BLaER1 treated with 17β-estradiol and CSF1 and Interleukin-3, amounts not matched to agents 10 nM and 100 nM (cell line): ENCODE measurements at regions not wholly inside any gene's neighbourhood (a gene's known extent, or its start where the extent isn't known, plus 50 kb on each side); places are given as distances from the start of the nearest gene placed in this dataset.

Experiments
- H3K27ac ChIP-seq, 11 experiments: shearing (Covaris generic); formaldehyde crosslinking; 2 replicates each; pipeline ENCODE4 v1.8.1; 2022
- H3K27me3 ChIP-seq, 11 experiments: shearing (Covaris generic); formaldehyde crosslinking; 2 replicates each; pipeline ENCODE4 v1.8.1; 2022
- H3K36me3 ChIP-seq, 11 experiments: shearing (Covaris generic); formaldehyde crosslinking; 2 replicates each; pipeline ENCODE4 v1.8.1; 2022
- H3K4me1 ChIP-seq, 10 experiments: shearing (Covaris generic); formaldehyde crosslinking; 2 replicates each; pipeline ENCODE4 v1.8.1; 2022
- H3K4me2 ChIP-seq, 11 experiments: shearing (Covaris generic); formaldehyde crosslinking; 2 replicates each; pipeline ENCODE4 v1.8.1; 2022
- H3K4me3 ChIP-seq, 10 experiments: shearing (Covaris generic); formaldehyde crosslinking; 2 replicates each; pipeline ENCODE4 v1.8.1; 2022
- H3K9ac ChIP-seq, 11 experiments: shearing (Covaris generic); formaldehyde crosslinking; 2 replicates each; pipeline ENCODE4 v1.8.1; 2022
- H3K9me3 ChIP-seq, 11 experiments: shearing (Covaris generic); formaldehyde crosslinking; replicated peaks in 1 of 11; 2 replicates each; pipeline ENCODE4 v1.8.1; 2022
- H4K20me1 ChIP-seq, 11 experiments: shearing (Covaris generic); formaldehyde crosslinking; 2 replicates each; pipeline ENCODE4 v1.8.1; 2022
- Cebpa-rat ChIP-seq, 11 experiments: shearing (Covaris generic); IDR thresholded peaks; 2 replicates each; pipeline ENCODE4 v1.8.1; 2022

GRCh38 chr18:7436166-7436565, 130.9 kb upstream of the PTPRM start:
- peaks cover 0 to 21% (median 6%) of the 10 kb centered on the region in 10 experiments; a peak in 11 of 20 replicates for H3K4me1 ChIP-seq
- H3K9me3 ChIP-seq = no peaks in the 10 kb centered on the region
- TF ChIP-seq Cebpa-rat (IDR thresholded peaks at IDR 0.05) = no peak
- no peaks in the 10 kb centered on the region for H3K36me3 ChIP-seq
- no peaks in the 10 kb centered on the region for H4K20me1 ChIP-seq
- no peak overlapping the region for H3K27ac ChIP-seq
- H3K9ac ChIP-seq = no peak overlapping the region
- peak overlapping the region in 6 of 11 experiments; percentile 1 to 28 (median 16); a peak in 5 of 22 replicates for H3K4me2 ChIP-seq
- no peaks in the 10 kb centered on the region for H3K27me3 ChIP-seq
- H3K4me3 ChIP-seq = no peak overlapping the region

- no peak for TF ChIP-seq Cebpa-rat (IDR thresholded peaks at IDR 0.05)
- Histone ChIP-seq H3K9me3 (no peaks in the 10 kb centered on the region), H3K27me3 (no peaks in the 10 kb centered on the region), H3K9ac (no peak overlapping the region), H3K4me3 (no peak overlapping the region), H3K4me2 (no peak overlapping the region), H4K20me1 (no peaks in the 10 kb centered on the region), H3K4me1 (peaks cover 0 to 13% (median 0%) of the 10 kb centered on the region in 10 experiments; a peak in 7 of 20 replicates), H3K36me3 (no peaks in the 10 kb centered on the region), H3K27ac (no peak overlapping the region)
These were observed 129.2 kb upstream of the PTPRM start for GRCh38 chr18:7437870-7438269.

DNA sequence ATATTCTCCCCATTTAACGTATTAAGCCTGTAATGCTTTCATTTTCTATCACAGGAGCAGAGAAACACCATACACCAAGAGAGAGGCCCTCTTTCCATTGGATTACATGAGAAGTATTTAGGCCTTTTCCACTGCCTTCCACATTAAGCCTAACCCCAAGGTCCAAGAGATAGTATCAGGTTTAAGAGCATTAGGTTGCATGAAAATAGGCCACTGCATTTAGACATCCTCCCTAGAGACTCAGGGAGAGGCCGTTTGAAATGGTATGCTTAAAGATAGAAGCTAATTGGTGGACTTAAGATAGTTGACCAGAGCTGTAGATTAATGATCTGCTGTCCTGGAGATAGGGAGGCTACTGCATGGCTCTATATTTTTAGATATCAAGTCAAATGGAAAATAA, 128.5 kb upstream of the PTPRM start:
- no peak overlapping the region for H3K4me3 ChIP-seq
- no peaks in the 10 kb centered on the region for H3K27me3 ChIP-seq
- no peaks in the 10 kb centered on the region for H3K36me3 ChIP-seq
- no peaks in the 10 kb centered on the region for H3K9me3 ChIP-seq
- no peak overlapping the region for H3K27ac ChIP-seq
- no peak for TF ChIP-seq Cebpa-rat (IDR thresholded peaks at IDR 0.05)
- H3K4me2 ChIP-seq = no peak overlapping the region; a peak in 1 of 22 replicates
- H3K4me1 ChIP-seq = peaks cover 0 to 13% (median 0%) of the 10 kb centered on the region in 10 experiments; a peak in 7 of 20 replicates
- H4K20me1 ChIP-seq = no peaks in the 10 kb centered on the region
- no peak overlapping the region for H3K9ac ChIP-seq

- no peak overlapping the region for H3K4me3 ChIP-seq
- no peaks in the 10 kb centered on the region for H3K4me1 ChIP-seq
- no peak overlapping the region for H3K9ac ChIP-seq
- no peaks in the 10 kb centered on the region for H3K27me3 ChIP-seq
- H4K20me1 ChIP-seq = no peaks in the 10 kb centered on the region
- no peak for TF ChIP-seq Cebpa-rat (IDR thresholded peaks at IDR 0.05)
- no peak overlapping the region for H3K27ac ChIP-seq
- H3K36me3 ChIP-seq = no peaks in the 10 kb centered on the region
- H3K4me2 ChIP-seq = no peak overlapping the region
- no peaks in the 10 kb centered on the region for H3K9me3 ChIP-seq
These were observed 119.6 kb upstream of the PTPRM start for GRCh38 chr18:7447318-7448028.

GRCh38 chr18:7452331-7452730, 114.8 kb upstream of the PTPRM start:
- TF ChIP-seq Cebpa-rat (IDR thresholded peaks at IDR 0.05) = no peak
- Histone ChIP-seq H3K4me3 (no peak overlapping the region), H3K9ac (no peak overlapping the region), H3K9me3 (no peaks in the 10 kb centered on the region), H3K4me2 (no peak overlapping the region), H3K36me3 (no peaks in the 10 kb centered on the region), H4K20me1 (no peaks in the 10 kb centered on the region), H3K27ac (no peak overlapping the region), H3K4me1 (no peaks in the 10 kb centered on the region), H3K27me3 (no peaks in the 10 kb centered on the region)

GRCh38 chr18:7454429-7454828, 112.7 kb upstream of the PTPRM start:
- no peak overlapping the region for H3K4me3 ChIP-seq
- no peak overlapping the region for H3K9ac ChIP-seq
- H3K36me3 ChIP-seq = no peaks in the 10 kb centered on the region
- H4K20me1 ChIP-seq = no peaks in the 10 kb centered on the region
- no peaks in the 10 kb centered on the region for H3K4me1 ChIP-seq
- no peaks in the 10 kb centered on the region for H3K27me3 ChIP-seq
- no peak overlapping the region for H3K27ac ChIP-seq
- no peaks in the 10 kb centered on the region for H3K9me3 ChIP-seq
- no peak overlapping the region for H3K4me2 ChIP-seq
- no peak for TF ChIP-seq Cebpa-rat (IDR thresholded peaks at IDR 0.05)

DNA sequence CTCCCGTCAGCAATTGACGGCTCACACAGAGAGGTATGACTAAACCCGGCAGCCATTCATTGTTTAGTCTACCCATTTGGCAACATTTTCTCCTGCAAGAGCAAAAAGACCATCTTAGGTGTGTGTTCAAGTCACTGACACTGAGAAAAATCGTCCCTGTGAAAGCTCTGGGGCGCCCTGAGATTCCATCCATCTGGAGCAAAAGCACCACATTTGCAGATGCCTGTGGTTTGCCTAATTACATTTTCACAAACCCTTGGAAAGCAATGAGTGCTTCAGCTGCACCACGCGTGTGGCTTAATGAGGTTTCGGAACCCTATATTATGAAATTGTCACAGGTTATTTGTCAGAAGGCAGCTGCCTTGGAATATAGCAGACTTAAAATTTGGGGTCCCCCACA, 110.7 kb upstream of the PTPRM start:
- Histone ChIP-seq H3K9ac (no peak overlapping the region), H4K20me1 (no peaks in the 10 kb centered on the region), H3K27ac (no peak overlapping the region), H3K9me3 (no peaks in the 10 kb centered on the region), H3K4me2 (no peak overlapping the region), H3K4me3 (no peak overlapping the region), H3K4me1 (0 out of 20 replicates have a peak, but pooled peaks cover 0 to 5% (median 0%) of the 10 kb centered on the region in 10 experiments), H3K36me3 (no peaks in the 10 kb centered on the region), H3K27me3 (no peaks in the 10 kb centered on the region)
- no peak for TF ChIP-seq Cebpa-rat (IDR thresholded peaks at IDR 0.05)

GRCh38 chr18:7457262-7457661, 109.9 kb upstream of the PTPRM start:
- H3K9me3 ChIP-seq = no peaks in the 10 kb centered on the region
- no peak overlapping the region for H3K4me3 ChIP-seq
- H3K9ac ChIP-seq = no peak overlapping the region
- no peaks in the 10 kb centered on the region for H3K36me3 ChIP-seq
- no peak for TF ChIP-seq Cebpa-rat (IDR thresholded peaks at IDR 0.05)
- H4K20me1 ChIP-seq = no peaks in the 10 kb centered on the region
- H3K27ac ChIP-seq = no peak overlapping the region
- H3K27me3 ChIP-seq = no peaks in the 10 kb centered on the region
- no peak overlapping the region for H3K4me2 ChIP-seq
- 0 out of 20 replicates have a peak, but pooled peaks cover 0 to 5% (median 0%) of the 10 kb centered on the region in 10 experiments for H3K4me1 ChIP-seq

GRCh38 chr18:7458884-7459283, 108.2 kb upstream of the PTPRM start:
- no peaks in the 10 kb centered on the region for H3K9me3 ChIP-seq
- TF ChIP-seq Cebpa-rat (IDR thresholded peaks at IDR 0.05) = no peak
- H3K9ac ChIP-seq = no peak overlapping the region
- no peaks in the 10 kb centered on the region for H3K27me3 ChIP-seq
- H3K4me1 ChIP-seq = 0 out of 20 replicates have a peak, but pooled peaks cover 0 to 5% (median 0%) of the 10 kb centered on the region in 10 experiments
- H3K36me3 ChIP-seq = no peaks in the 10 kb centered on the region
- H3K27ac ChIP-seq = no peak overlapping the region
- H3K4me3 ChIP-seq = no peak overlapping the region
- H3K4me2 ChIP-seq = no peak overlapping the region
- H4K20me1 ChIP-seq = no peaks in the 10 kb centered on the region
